ENCODE measurements at regions not wholly inside any gene's neighbourhood (a gene's known extent, or its start where the extent isn't known, plus 50 kb on each side); places are given as distances from the start of the nearest gene placed in this dataset.

- no peaks in the 10 kb centered on the region for H3K9me3 Mint-ChIP-seq
- H3K36me3 Mint-ChIP-seq (ENCODE audit: low read depth): no peaks in the 10 kb centered on the region
- TF ChIP-seq CTCF (conservative IDR thresholded peaks at IDR 0.05): no peak
- H3K4me3 Mint-ChIP-seq: no peak overlapping the region
- no peak overlapping the region for H3K27ac Mint-ChIP-seq (ENCODE audit: unreplicated experiment)
- H3K27me3 Mint-ChIP-seq (ENCODE audit: low read depth): no peaks in the 10 kb centered on the region
- DNase-seq (ENCODE audit: low read depth, low spot score): no peak
- peaks cover 4% of the 10 kb centered on the region for H3K4me1 Mint-ChIP-seq
Measured at GRCh38 chr6:25024821-25025220, 89.1 kb upstream of the RIPOR2 start.

GRCh38 chr6:25025248-25025918 is 89.6 kb upstream of the RIPOR2 start:
- TF ChIP-seq CTCF (conservative IDR thresholded peaks at IDR 0.05): no peak
- H3K4me1 Mint-ChIP-seq: peaks cover 4% of the 10 kb centered on the region
- no peaks in the 10 kb centered on the region for H3K27me3 Mint-ChIP-seq (ENCODE audit: low read depth)
- H3K36me3 Mint-ChIP-seq (ENCODE audit: low read depth): no peaks in the 10 kb centered on the region
- no peak for DNase-seq (ENCODE audit: low read depth, low spot score)
- H3K9me3 Mint-ChIP-seq: no peaks in the 10 kb centered on the region
- H3K27ac Mint-ChIP-seq (ENCODE audit: unreplicated experiment): no peak overlapping the region
- H3K4me3 Mint-ChIP-seq: no peak overlapping the region

- Mint-ChIP-seq H3K4me1 (peaks cover 4% of the 10 kb centered on the region), H3K27ac (ENCODE audit: unreplicated experiment) (no peak overlapping the region), H3K36me3 (ENCODE audit: low read depth) (no peaks in the 10 kb centered on the region), H3K4me3 (no peak overlapping the region), H3K9me3 (no peaks in the 10 kb centered on the region), H3K27me3 (ENCODE audit: low read depth) (no peaks in the 10 kb centered on the region)
- DNase-seq (ENCODE audit: low read depth, low spot score): no peak
- no peak for TF ChIP-seq CTCF (conservative IDR thresholded peaks at IDR 0.05)
Measured at GRCh38 chr6:25025919-25026301, 90.2 kb upstream of the RIPOR2 start.

- no peak for TF ChIP-seq CTCF (conservative IDR thresholded peaks at IDR 0.05)
- Mint-ChIP-seq H3K9me3 (no peaks in the 10 kb centered on the region), H3K27me3 (ENCODE audit: low read depth) (no peaks in the 10 kb centered on the region), H3K27ac (ENCODE audit: unreplicated experiment) (no peak overlapping the region), H3K36me3 (ENCODE audit: low read depth) (no peaks in the 10 kb centered on the region), H3K4me3 (no peak overlapping the region), H3K4me1 (peaks cover 4% of the 10 kb centered on the region)
- no peak for DNase-seq (ENCODE audit: low read depth, low spot score)
Measured at GRCh38 chr6:25026723-25027122, 91.0 kb upstream of the RIPOR2 start.

GRCh38 chr6:25027221-25027916 is 91.6 kb upstream of the RIPOR2 start:
- Mint-ChIP-seq H3K4me1 (peaks cover 4% of the 10 kb centered on the region), H3K27ac (ENCODE audit: unreplicated experiment) (no peak overlapping the region), H3K9me3 (no peaks in the 10 kb centered on the region), H3K27me3 (ENCODE audit: low read depth) (no peaks in the 10 kb centered on the region), H3K36me3 (ENCODE audit: low read depth) (no peaks in the 10 kb centered on the region), H3K4me3 (no peak overlapping the region)
- DNase-seq (ENCODE audit: low read depth, low spot score): no peak
- TF ChIP-seq CTCF (conservative IDR thresholded peaks at IDR 0.05): no peak

All from neural crest cell (in vitro differentiated cells).